ENCODE measurements at regions not wholly inside any gene's neighbourhood (a gene's known extent, or its start where the extent isn't known, plus 50 kb on each side); places are given as distances from the start of the nearest gene placed in this dataset.

DNA sequence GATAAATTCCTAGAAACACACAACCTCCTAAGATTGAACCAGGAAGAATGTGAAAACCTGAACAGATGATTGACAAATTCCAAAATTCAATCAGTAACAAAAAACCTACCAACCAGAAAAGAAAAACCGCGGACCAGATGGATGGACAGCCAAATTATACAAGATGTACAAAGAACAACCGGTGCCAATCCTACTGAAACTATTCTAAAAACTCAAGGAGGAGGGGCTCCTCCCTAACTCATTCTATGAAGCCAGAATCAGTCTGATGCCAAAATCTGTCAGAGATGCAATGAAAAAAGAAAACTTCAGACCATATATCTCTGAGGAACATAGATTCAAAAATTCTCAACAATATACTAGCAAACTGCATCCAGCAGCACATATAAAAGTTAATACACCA is 262.4 kb upstream of the DAB1 start:
- Histone ChIP-seq H3K9ac (ENCODE audit: insufficient read depth, low read length, poor library complexity, severe bottlenecking) (no peak overlapping the region), H3K79me2 (ENCODE audit: insufficient read depth, low read length) (no peaks in the 10 kb centered on the region), H3K27ac (ENCODE audit: low read depth in 1 of 2, low read length in 2 of 2) (no peak overlapping the region), H3K4me3 (replicated peaks in 1 of 3; ENCODE audit: low read depth in 2 of 3, low read length in 3 of 3) (no peak overlapping the region), H3K4me2 (replicated peaks; ENCODE audit: extremely low read depth, low read length, poor library complexity, severe bottlenecking) (no peak overlapping the region), H4K20me1 (ENCODE audit: insufficient read depth, low read length) (no peaks in the 10 kb centered on the region), H3K9me3 (replicated peaks in 1 of 2; ENCODE audit: control insufficient read depth in 1 of 2, insufficient read depth in 1 of 2, low read length in 2 of 2) (peaks cover 2 to 15% of the 10 kb centered on the region in 2 donors), H2AFZ (ENCODE audit: insufficient read depth, low read depth, low read length, poor library complexity, severe bottlenecking) (no peak overlapping the region), H3K27me3 (ENCODE audit: control insufficient read depth in 2 of 2, insufficient read depth in 2 of 2, low read length in 2 of 2) (no peaks in the 10 kb centered on the region), H3K36me3 (replicated peaks in 1 of 2; ENCODE audit: control insufficient read depth in 1 of 2, insufficient read depth in 2 of 2, low read length in 2 of 2) (no peaks in the 10 kb centered on the region), H3K4me1 (ENCODE audit: control insufficient read depth in 1 of 2, insufficient read depth in 2 of 2, low read length in 2 of 2) (no peaks in the 10 kb centered on the region)
- intact Hi-C loops (cut with micrococcal nuclease) = no loop called here
- Mint-ChIP-seq H3K27ac (no peak overlapping the region), H3K4me3 (no peak overlapping the region), H3K4me1 (no peaks in the 10 kb centered on the region), H3K27me3 (ENCODE audit: low read depth in 3 of 3) (no peaks in the 10 kb centered on the region), H3K9me3 (peaks cover 4 to 15% (median 6%) of the 10 kb centered on the region in 7 donors), H3K36me3 (no peaks in the 10 kb centered on the region)
- DNase-seq = no peak
- TF ChIP-seq, protein P1, sequence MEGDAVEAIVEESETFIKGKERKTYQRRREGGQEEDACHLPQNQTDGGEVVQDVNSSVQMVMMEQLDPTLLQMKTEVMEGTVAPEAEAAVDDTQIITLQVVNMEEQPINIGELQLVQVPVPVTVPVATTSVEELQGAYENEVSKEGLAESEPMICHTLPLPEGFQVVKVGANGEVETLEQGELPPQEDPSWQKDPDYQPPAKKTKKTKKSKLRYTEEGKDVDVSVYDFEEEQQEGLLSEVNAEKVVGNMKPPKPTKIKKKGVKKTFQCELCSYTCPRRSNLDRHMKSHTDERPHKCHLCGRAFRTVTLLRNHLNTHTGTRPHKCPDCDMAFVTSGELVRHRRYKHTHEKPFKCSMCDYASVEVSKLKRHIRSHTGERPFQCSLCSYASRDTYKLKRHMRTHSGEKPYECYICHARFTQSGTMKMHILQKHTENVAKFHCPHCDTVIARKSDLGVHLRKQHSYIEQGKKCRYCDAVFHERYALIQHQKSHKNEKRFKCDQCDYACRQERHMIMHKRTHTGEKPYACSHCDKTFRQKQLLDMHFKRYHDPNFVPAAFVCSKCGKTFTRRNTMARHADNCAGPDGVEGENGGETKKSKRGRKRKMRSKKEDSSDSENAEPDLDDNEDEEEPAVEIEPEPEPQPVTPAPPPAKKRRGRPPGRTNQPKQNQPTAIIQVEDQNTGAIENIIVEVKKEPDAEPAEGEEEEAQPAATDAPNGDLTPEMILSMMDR (IDR thresholded peaks at IDR 0.05) = no peak
- no CpG with 5 or more reads among the region's 3 CpGs for WGBS (ENCODE audit: insufficient coverage)

DNA sequence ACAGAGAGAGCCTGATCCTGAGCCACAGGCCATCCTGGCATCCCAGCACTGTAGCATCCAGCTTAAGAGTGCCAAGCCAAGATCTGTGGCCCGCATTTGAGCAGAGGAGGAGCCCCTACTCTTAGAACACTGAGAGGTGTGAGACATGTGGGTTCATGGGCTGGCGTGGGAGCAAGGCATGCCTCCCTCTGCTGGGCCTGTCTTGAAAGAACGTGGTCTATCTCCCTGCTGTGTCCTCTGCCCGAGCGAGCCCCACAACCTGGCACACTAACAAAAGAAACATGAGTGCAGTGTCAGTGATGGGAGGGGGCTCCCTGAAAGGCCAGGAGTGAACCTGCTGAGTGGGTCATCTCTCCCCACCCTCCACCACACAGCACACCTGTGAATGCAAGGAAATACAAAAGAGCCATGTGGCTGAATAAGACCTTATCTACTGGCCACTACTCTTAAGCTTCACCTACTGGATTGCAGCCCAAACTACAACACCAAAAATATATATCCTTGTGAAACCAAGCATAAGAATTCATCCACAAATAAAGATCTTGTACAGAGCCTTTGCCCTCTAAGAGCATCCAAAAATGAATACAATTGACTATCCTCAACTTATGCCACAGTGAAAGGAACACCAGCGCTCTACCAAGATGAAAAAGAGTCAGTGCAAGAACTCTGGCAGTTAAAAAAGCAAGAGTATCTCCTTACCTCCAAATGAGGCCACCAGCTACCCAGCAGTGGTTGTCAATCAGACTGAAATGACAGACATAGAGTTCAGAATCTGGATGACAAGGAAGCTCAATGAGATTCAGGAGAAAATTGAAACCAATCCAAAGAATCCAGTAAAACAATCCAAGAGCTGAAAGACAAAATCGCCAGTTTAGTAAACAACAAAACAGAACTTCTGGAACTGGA is 259.4 kb upstream of the DAB1 start:
- Mint-ChIP-seq H3K4me1 (no peaks in the 10 kb centered on the region), H3K9me3 (peaks cover 0 to 13% (median 6%) of the 10 kb centered on the region in 7 donors), H3K27ac (no peak overlapping the region), H3K36me3 (no peaks in the 10 kb centered on the region), H3K27me3 (ENCODE audit: low read depth in 3 of 3) (no peaks in the 10 kb centered on the region), H3K4me3 (no peak overlapping the region)
- H4K20me1 ChIP-seq (ENCODE audit: insufficient read depth, low read length) = no peaks in the 10 kb centered on the region
- no peaks in the 10 kb centered on the region for H3K79me2 ChIP-seq (ENCODE audit: insufficient read depth, low read length)
- H3K4me2 ChIP-seq (replicated peaks; ENCODE audit: extremely low read depth, low read length, poor library complexity, severe bottlenecking) = no peak overlapping the region
- H3K4me1 ChIP-seq (ENCODE audit: control insufficient read depth in 1 of 2, insufficient read depth in 2 of 2, low read length in 2 of 2) = no peaks in the 10 kb centered on the region
- H3K27me3 ChIP-seq (ENCODE audit: control insufficient read depth in 2 of 2, insufficient read depth in 2 of 2, low read length in 2 of 2) = no peaks in the 10 kb centered on the region
- intact Hi-C loops (cut with micrococcal nuclease) = no loop called here
- H3K9ac ChIP-seq (ENCODE audit: insufficient read depth, low read length, poor library complexity, severe bottlenecking) = no peak overlapping the region
- no peak overlapping the region for H2AFZ ChIP-seq (ENCODE audit: insufficient read depth, low read depth, low read length, poor library complexity, severe bottlenecking)
- H3K4me3 ChIP-seq (replicated peaks in 1 of 3; ENCODE audit: low read depth in 2 of 3, low read length in 3 of 3) = no peak overlapping the region
- TF ChIP-seq, protein P1 (IDR thresholded peaks at IDR 0.05) = no peak
- DNase-seq = no peak
- H3K9me3 ChIP-seq (replicated peaks in 1 of 2; ENCODE audit: control insufficient read depth in 1 of 2, insufficient read depth in 1 of 2, low read length in 2 of 2) = peaks cover 0 to 15% of the 10 kb centered on the region in 2 donors
- H3K36me3 ChIP-seq (replicated peaks in 1 of 2; ENCODE audit: control insufficient read depth in 1 of 2, insufficient read depth in 2 of 2, low read length in 2 of 2) = no peaks in the 10 kb centered on the region
- no peak overlapping the region for H3K27ac ChIP-seq (ENCODE audit: low read depth in 1 of 2, low read length in 2 of 2)
- WGBS (ENCODE audit: insufficient coverage) = 83% methylated on average over 2 of the region's 7 CpGs
